Tibial nerve (tissue), 4 donors: ENCODE measurements at regions not wholly inside any gene's neighbourhood (a gene's known extent, or its start where the extent isn't known, plus 50 kb on each side); places are given as distances from the start of the nearest gene placed in this dataset.

Experiments
- DNase-seq, 2 donors: peaks; one replicate each; pipeline ENCODE4 v3.0.0-alpha.2; 2019; ENCODE audit warnings: low spot score in 2 of 2
- H3K27ac ChIP-seq, 4 donors: fragments of 200-600 bp; sonication (generic) in 3 of 4; one replicate each; pipeline ENCODE4 v1.5.1; 2017 to 2019; ENCODE audit warnings: mild to moderate bottlenecking in 1 of 4
- H3K27me3 ChIP-seq, 2 donors: fragments of 200-600 bp; sonication (generic) in 1 of 2; one replicate each; pipeline versions ENCODE4 v1.5.1 to v1.6.0; 2017 to 2019
- H3K36me3 ChIP-seq, 3 donors: fragments of 200-600 bp; sonication (generic); one replicate each; pipeline ENCODE4 v1.5.1; 2018 to 2019
- H3K4me1 ChIP-seq, 4 donors: fragments of 200-600 bp; sonication (generic) in 3 of 4; one replicate each; pipeline ENCODE4 v1.5.1; 2017 to 2019
- H3K4me3 ChIP-seq, 4 donors: fragments of 200-600 bp; sonication (generic) in 3 of 4; one replicate each; pipeline ENCODE4 v1.5.1; 2017 to 2019; ENCODE audit warnings: mild to moderate bottlenecking in 1 of 4, moderate library complexity in 1 of 4
- H3K9me3 ChIP-seq, 4 donors: fragments of 200-600 bp; sonication (generic) in 3 of 4; one replicate each; pipeline ENCODE4 v1.5.1; 2017 to 2019
- CTCF ChIP-seq, 5 experiments: fragments of 200-600 bp in 3 of 5; fragments of 450-650 bp in 2 of 5; sonication (generic) in 3 of 5; IDR thresholded peaks; one replicate each; pipeline ENCODE4 v1.5.1; 2016 to 2019; ENCODE audit warnings: antibody characterized with exemption in 5 of 5, mild to moderate bottlenecking in 3 of 5, moderate library complexity in 2 of 5
- EP300 ChIP-seq, 2 donors: sonication (generic); formaldehyde crosslinking; IDR thresholded peaks; one replicate each; pipeline ENCODE4 v1.6.1; 2017; ENCODE audit warnings: antibody characterized with exemption in 2 of 2, mild to moderate bottlenecking in 1 of 2
- POLR2A ChIP-seq, 2 donors: fragments of 450-650 bp; IDR thresholded peaks; one replicate each; pipeline ENCODE4 v1.6.1; 2017; ENCODE audit warnings: antibody characterized with exemption in 2 of 2, mild to moderate bottlenecking in 2 of 2, moderate library complexity in 2 of 2
- WGBS, 2 donors: methylation state at CpG; one replicate each; pipeline ENCODE4 v1.1.5; 2018; 5-methylcytosine and 5-hydroxymethylcytosine counted together

GRCh38 chrX:119997570-119997969, 54.0 kb upstream of the NKAP start:
- H3K27me3 ChIP-seq: peaks cover 0 to 97% of the 10 kb centered on the region in 2 donors
- WGBS, 2 donors: 7 to 43% methylated on average over 4 of the region's 4 CpGs
- H3K27ac ChIP-seq: no peak overlapping the region
- no peak for DNase-seq
- no peak for TF ChIP-seq POLR2A (IDR thresholded peaks at IDR 0.05)
- no peak overlapping the region for H3K4me3 ChIP-seq
- peaks cover 0 to 17% (median 0%) of the 10 kb centered on the region in 4 donors for H3K4me1 ChIP-seq
- no peaks in the 10 kb centered on the region for H3K36me3 ChIP-seq
- no peaks in the 10 kb centered on the region for H3K9me3 ChIP-seq

- no peak overlapping the region for H3K4me3 ChIP-seq
- peaks cover 0 to 98% of the 10 kb centered on the region in 2 donors for H3K27me3 ChIP-seq
- H3K27ac ChIP-seq: no peak overlapping the region
- no peaks in the 10 kb centered on the region for H3K9me3 ChIP-seq
- TF ChIP-seq EP300 (IDR thresholded peaks at IDR 0.05) (no peak), CTCF (IDR thresholded peaks at IDR 0.05) (no peak)
- H3K4me1 ChIP-seq: peaks cover 0 to 17% (median 0%) of the 10 kb centered on the region in 4 donors
- 12 to 34% methylated on average over 10 to 13 of the region's 13 CpGs for WGBS, 2 donors
- no peaks in the 10 kb centered on the region for H3K36me3 ChIP-seq
- no peak for DNase-seq
These were observed 53.3 kb upstream of the NKAP start for GRCh38 chrX:119996600-119997524.

GRCh38 chrX:119996069-119996468, 52.5 kb upstream of the NKAP start:
- DNase-seq: no peak
- Histone ChIP-seq H3K4me3 (no peak overlapping the region), H3K27ac (no peak overlapping the region), H3K27me3 (peaks cover 0 to 100% of the 10 kb centered on the region in 2 donors), H3K36me3 (no peaks in the 10 kb centered on the region), H3K9me3 (no peaks in the 10 kb centered on the region), H3K4me1 (peaks cover 0 to 24% (median 0%) of the 10 kb centered on the region in 4 donors)
- TF ChIP-seq CTCF (IDR thresholded peaks at IDR 0.05) (no peak), POLR2A (IDR thresholded peaks at IDR 0.05) (no peak), EP300 (IDR thresholded peaks at IDR 0.05) (no peak)
- 23 to 47% methylated on average over 3 of the region's 3 CpGs for WGBS, 2 donors
